HUES64 (cell line): ENCODE measurements at regions not wholly inside any gene's neighbourhood (a gene's known extent, or its start where the extent isn't known, plus 50 kb on each side); places are given as distances from the start of the nearest gene placed in this dataset.

ENCODE experiments used
- H3K27ac ChIP-seq: 2 replicates; pipeline ENCODE4 v1.7.0; 2013; ENCODE audit warnings: low read depth, low read length, inconsistent platforms
- H3K27me3 ChIP-seq: 2 replicates; pipeline ENCODE4 v1.6.1; 2013; ENCODE audit warnings: mild to moderate bottlenecking, low read length; ENCODE audit not compliant: insufficient read depth
- H3K36me3 ChIP-seq: 2 replicates; pipeline ENCODE4 v1.6.1; 2013; ENCODE audit warnings: mild to moderate bottlenecking, low read length; ENCODE audit not compliant: insufficient read depth
- H3K4me1 ChIP-seq: 2 replicates; pipeline ENCODE4 v1.6.1; 2013; ENCODE audit warnings: mild to moderate bottlenecking, low read length, moderate library complexity; ENCODE audit not compliant: insufficient read depth
- H3K4me3 ChIP-seq: 2 replicates; pipeline ENCODE4 v1.5.1; 2013; ENCODE audit warnings: mild to moderate bottlenecking, low read length, moderate library complexity
- H3K9ac ChIP-seq: 2 replicates; pipeline ENCODE4 v1.6.1; 2013; ENCODE audit warnings: mild to moderate bottlenecking, low read depth, low read length
- H3K9me3 ChIP-seq: 2 replicates; pipeline ENCODE4 v1.6.1; 2013; ENCODE audit warnings: low read depth, low read length; ENCODE audit not compliant: insufficient read depth
- WGBS: fragments of 150-250, 120-280 bp; methylation state at CpG from one replicate; pipeline ENCODE4 v1.1.7; 2013; ENCODE audit warnings: missing lambda C conversion rate; 5-methylcytosine and 5-hydroxymethylcytosine counted together

DNA sequence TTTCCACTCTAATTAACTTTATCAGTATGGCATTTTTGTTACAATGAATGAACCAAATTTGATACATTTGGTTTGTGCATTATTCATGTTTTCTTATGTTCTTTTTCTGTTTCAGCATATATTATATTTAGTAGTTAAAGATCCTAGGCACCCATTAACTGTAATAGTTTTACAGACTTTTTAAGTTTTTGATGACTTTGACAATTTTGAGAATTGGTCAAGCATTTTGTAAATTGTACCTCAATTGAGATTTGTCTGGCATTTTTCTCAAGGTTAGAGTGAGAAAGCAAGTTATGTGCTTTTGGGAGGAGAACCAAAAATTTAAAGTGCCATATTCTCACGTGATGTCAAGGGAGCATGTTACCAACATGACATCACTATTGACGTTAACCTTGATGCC lies 1019.2 kb downstream of the CDH11 start:
- no peak overlapping the region for H3K4me3 ChIP-seq
- H3K4me1 ChIP-seq, result no peaks in the 10 kb centered on the region
- H3K27ac ChIP-seq, result no peak overlapping the region
- H3K36me3 ChIP-seq, result no peaks in the 10 kb centered on the region
- no peaks in the 10 kb centered on the region for H3K9me3 ChIP-seq
- no peaks in the 10 kb centered on the region for H3K27me3 ChIP-seq
- H3K9ac ChIP-seq, result no peak overlapping the region
- 86% methylated on average over 2 of the region's 2 CpGs for WGBS

DNA sequence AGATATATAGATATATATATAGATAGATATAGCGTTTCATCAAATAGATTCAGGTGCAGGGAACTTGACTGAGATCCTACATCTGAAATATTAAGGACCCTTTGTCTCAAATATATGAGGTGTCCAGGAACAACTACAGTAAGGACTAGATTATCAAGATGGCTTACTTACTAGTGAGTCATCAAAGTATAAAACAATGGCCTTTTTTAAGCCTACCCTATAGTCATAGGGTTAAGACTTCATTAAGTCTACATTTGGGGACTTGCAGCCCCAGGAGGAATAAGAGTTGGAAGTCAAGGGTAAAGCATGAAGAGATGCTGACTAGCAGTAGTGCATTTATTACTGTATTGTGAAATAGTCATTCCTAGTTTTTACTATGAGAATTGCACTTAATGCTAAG lies 1023.4 kb downstream of the CDH11 start:
- WGBS, result no CpG with 5 or more reads among the region's 1 CpG
- H3K27ac ChIP-seq, result no peak overlapping the region
- no peaks in the 10 kb centered on the region for H3K27me3 ChIP-seq
- no peaks in the 10 kb centered on the region for H3K36me3 ChIP-seq
- no peak overlapping the region for H3K4me3 ChIP-seq
- no peaks in the 10 kb centered on the region for H3K9me3 ChIP-seq
- no peaks in the 10 kb centered on the region for H3K4me1 ChIP-seq
- H3K9ac ChIP-seq, result no peak overlapping the region

DNA sequence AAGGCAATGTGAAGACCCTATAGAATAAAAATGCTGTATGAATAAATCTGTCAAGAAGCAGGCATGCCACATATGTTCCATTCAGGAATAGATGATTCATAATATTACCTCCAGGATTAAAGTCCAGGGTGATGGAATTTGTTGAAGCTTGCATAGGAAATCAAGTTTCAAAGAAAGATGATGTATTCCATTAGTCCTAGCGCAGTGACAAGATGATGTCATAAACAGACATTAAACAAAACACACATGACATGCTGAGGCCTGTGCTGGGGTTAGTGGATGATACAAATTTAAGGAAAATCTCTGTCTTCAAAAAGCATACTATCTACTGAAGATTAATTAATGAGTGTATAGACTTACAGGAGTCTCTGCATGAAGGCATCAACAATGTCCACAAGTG lies 1025.2 kb downstream of the CDH11 start:
- H3K36me3 ChIP-seq, result no peaks in the 10 kb centered on the region
- no peak overlapping the region for H3K27ac ChIP-seq
- H3K9ac ChIP-seq, result no peak overlapping the region
- no peaks in the 10 kb centered on the region for H3K9me3 ChIP-seq
- H3K4me3 ChIP-seq, result no peak overlapping the region
- no CpG with 5 or more reads among the region's 1 CpG for WGBS
- peaks cover 10% of the 10 kb centered on the region; the same call in 1 of the 2 replicates for H3K4me1 ChIP-seq
- H3K27me3 ChIP-seq, result no peaks in the 10 kb centered on the region

DNA sequence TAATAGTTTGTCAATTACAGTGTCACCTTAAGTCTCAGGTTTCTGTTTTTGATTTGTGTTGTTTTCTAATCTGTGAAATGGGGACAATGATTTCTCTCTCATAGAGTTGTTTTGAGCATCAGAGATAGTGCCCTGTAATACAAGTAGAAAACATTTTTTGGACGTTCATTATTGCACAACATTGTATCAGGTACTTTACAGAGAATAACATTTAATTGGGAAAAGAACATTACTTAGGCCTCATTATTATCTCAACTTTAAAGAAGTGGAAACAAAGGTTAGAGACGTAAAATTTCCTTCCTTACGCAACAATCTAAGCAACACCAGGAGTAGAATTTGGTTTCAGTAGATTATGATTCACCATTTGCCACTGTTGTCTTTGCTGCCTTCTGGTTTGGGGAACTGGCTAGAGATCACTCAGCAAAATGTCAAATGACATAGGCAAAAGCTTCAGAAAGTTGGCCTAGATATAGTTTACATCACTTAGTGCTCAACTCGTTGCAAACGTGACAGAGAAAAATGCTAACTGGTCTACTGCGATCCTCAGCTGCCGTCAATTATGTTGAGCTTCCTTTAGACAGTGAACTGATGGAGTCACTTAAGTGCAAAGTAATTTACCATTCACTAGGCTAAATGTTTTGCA lies 1026.8 kb downstream of the CDH11 start:
- Histone ChIP-seq H3K36me3 (no peaks in the 10 kb centered on the region), H3K9me3 (no peaks in the 10 kb centered on the region), H3K4me3 (no peak overlapping the region), H3K9ac (no peak overlapping the region), H3K27me3 (no peaks in the 10 kb centered on the region), H3K4me1 (peaks cover 10% of the 10 kb centered on the region; the same call in 1 of the 2 replicates), H3K27ac (no peak overlapping the region)
- 97% methylated on average over 4 of the region's 7 CpGs for WGBS

DNA sequence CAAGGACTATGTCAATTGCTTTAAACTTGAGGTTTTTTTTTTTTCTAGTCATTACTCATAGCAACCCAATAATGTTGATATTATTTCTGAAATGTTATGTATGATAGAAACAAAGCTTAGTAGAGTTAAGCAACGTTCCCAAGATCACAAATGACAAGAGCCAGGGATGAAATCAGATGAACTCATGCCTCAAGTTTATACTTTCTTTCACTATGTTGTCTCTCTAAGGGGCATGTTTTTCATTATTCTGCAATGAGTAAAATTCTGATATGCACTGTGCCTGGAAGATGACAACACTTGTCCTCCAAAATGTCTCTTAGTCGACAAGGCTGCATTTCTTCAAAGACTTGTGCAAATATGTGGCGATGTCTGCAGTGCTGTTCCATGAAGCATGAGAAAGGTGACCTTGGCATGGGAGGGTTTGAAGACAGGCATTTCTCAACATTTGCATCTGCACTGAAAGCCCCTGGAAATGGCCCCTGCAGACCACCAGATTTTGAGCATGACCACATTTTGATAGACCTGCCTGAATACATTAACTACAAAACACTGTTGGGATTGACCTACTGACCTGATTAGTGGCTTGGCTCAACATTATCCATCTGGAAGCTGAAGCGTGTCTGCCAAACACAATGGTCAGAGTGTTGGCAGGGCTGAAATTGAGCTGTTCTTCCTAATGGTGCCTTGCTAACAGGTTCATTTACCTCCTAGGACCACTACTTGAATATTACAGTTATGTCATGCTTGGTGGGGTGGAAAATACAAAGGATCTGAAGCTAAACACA lies 1027.5 kb downstream of the CDH11 start:
- no peak overlapping the region for H3K9ac ChIP-seq
- 93% methylated on average over 4 of the region's 4 CpGs for WGBS
- no peaks in the 10 kb centered on the region for H3K9me3 ChIP-seq
- H3K4me1 ChIP-seq, result peaks cover 10% of the 10 kb centered on the region; the same call in 1 of the 2 replicates
- H3K36me3 ChIP-seq, result no peaks in the 10 kb centered on the region
- H3K27me3 ChIP-seq, result no peaks in the 10 kb centered on the region
- no peak overlapping the region for H3K4me3 ChIP-seq
- no peak overlapping the region for H3K27ac ChIP-seq

DNA sequence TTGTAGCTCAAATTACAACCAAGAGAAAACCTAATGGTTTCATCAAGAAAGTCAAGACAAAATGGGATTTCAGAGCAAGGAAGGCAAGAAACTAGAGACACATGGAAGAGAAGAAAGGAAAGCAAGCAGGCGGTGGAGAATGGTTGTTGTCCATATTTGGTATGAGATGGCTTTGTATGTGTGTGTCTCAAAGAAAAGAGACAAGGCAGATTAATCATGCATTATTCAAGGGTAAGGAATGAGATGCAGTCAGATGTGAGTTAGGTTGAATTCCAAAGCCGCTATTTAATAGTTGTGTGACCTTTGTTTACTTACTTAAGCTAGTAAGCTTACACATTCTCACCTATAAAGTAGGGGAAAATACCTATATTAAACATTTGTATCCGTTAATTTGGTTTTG lies 1029.6 kb downstream of the CDH11 start:
- H3K9me3 ChIP-seq, result no peaks in the 10 kb centered on the region
- peaks cover 10% of the 10 kb centered on the region; the same call in 1 of the 2 replicates for H3K4me1 ChIP-seq
- H3K4me3 ChIP-seq, result no peak overlapping the region
- H3K27me3 ChIP-seq, result no peaks in the 10 kb centered on the region
- H3K36me3 ChIP-seq, result no peaks in the 10 kb centered on the region
- 91% methylated on average over 1 of the region's 3 CpGs for WGBS
- no peak overlapping the region; the same call in 1 of the 2 replicates for H3K9ac ChIP-seq
- no peak overlapping the region for H3K27ac ChIP-seq

DNA sequence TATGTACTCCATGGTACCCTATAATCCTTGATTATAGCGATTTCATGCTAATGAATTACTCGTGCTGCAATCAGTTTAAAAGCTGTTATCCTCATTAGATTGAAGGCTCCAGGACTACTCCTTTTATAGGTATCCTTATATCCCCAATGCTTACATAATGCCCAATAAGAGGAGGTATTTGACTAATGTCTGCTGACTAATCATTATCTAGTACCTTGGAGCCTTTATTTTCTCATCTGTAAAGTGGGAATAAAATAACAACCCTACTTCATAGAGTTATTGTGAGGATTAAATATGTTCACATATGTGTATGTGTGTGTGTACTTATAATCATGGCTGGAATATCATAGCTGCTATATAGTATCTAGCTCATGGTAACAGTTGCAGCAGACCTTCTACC lies 1031.5 kb downstream of the CDH11 start:
- no peak overlapping the region for H3K4me3 ChIP-seq
- no peak overlapping the region for H3K9ac ChIP-seq
- H3K36me3 ChIP-seq, result no peaks in the 10 kb centered on the region
- no peaks in the 10 kb centered on the region for H3K9me3 ChIP-seq
- no peak overlapping the region for H3K27ac ChIP-seq
- H3K4me1 ChIP-seq, result peaks cover 10% of the 10 kb centered on the region; the same call in 1 of the 2 replicates
- WGBS, result 97% methylated on average over 2 of the region's 2 CpGs
- no peaks in the 10 kb centered on the region for H3K27me3 ChIP-seq

DNA sequence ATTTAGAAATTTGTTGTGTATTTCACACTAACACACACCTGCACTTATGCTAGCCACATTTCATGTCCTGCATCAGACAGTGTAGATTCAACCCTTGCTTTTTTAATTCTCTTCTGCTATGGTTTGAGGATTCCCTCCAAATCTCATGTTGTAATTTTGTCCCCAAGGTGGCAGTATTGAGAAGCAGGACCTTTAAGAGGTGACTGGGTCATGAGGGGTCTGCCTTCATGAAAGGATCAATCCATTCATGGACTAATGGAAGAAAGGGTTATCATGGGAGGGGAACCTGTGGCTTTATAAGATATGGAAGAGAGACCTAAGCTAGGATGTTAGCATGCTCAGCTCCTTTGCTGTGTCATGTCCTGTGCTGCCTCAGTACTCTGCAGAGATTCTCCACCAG lies 1032.2 kb downstream of the CDH11 start:
- Histone ChIP-seq H3K9me3 (no peaks in the 10 kb centered on the region), H3K9ac (no peak overlapping the region), H3K36me3 (no peaks in the 10 kb centered on the region), H3K4me1 (peaks cover 10% of the 10 kb centered on the region; the same call in 1 of the 2 replicates), H3K27ac (no peak overlapping the region), H3K4me3 (no peak overlapping the region), H3K27me3 (no peaks in the 10 kb centered on the region)

DNA sequence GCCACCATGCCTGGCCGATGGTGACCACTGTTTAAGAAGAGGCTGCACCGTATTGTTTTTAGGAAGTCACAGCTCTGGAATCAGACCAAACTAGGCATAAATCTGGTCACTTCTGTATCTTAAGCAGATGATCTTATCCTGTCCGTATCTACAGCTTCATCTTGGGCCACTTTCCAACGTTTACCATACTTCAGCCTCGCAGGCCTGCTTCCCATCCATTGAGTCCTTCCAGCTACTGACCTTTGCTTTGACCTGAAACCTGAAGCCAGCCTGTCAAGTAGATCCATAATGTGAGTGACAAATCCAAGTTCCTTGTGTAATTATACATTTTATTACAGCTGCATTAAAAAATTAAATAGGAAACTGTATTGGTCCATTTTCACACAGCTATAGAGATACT lies 1033.0 kb downstream of the CDH11 start:
- H3K9ac ChIP-seq, result no peak overlapping the region
- H3K27me3 ChIP-seq, result no peaks in the 10 kb centered on the region
- no peak overlapping the region for H3K4me3 ChIP-seq
- H3K36me3 ChIP-seq, result no peaks in the 10 kb centered on the region
- peaks cover 10% of the 10 kb centered on the region; the same call in 1 of the 2 replicates for H3K4me1 ChIP-seq
- H3K27ac ChIP-seq, result no peak overlapping the region
- 96% methylated on average over 5 of the region's 5 CpGs for WGBS
- H3K9me3 ChIP-seq, result no peaks in the 10 kb centered on the region

DNA sequence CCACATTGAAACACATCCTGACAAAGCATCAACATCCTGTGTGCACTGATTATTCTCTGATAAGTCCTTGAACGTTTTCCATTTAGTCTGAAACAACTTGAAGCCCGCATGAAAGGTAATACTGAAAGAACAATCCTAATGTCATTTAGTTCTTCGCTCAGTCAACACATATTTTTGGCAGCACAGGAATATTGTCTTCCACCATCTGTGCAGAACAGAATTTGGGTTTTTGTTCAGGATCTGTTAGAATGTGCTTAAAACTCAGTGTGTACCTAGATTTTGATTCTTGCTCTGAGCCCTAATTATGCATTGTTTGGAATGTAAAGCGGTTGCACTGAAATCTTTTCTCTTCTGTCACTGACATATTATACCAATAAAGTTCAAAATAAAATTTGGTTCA lies 1036.6 kb downstream of the CDH11 start:
- Histone ChIP-seq H3K27ac (no peak overlapping the region), H3K4me3 (no peak overlapping the region), H3K36me3 (no peaks in the 10 kb centered on the region), H3K9ac (no peak overlapping the region), H3K9me3 (no peaks in the 10 kb centered on the region), H3K27me3 (no peaks in the 10 kb centered on the region), H3K4me1 (no peaks in the 10 kb centered on the region)
- WGBS, result 96% methylated on average over 3 of the region's 4 CpGs

DNA sequence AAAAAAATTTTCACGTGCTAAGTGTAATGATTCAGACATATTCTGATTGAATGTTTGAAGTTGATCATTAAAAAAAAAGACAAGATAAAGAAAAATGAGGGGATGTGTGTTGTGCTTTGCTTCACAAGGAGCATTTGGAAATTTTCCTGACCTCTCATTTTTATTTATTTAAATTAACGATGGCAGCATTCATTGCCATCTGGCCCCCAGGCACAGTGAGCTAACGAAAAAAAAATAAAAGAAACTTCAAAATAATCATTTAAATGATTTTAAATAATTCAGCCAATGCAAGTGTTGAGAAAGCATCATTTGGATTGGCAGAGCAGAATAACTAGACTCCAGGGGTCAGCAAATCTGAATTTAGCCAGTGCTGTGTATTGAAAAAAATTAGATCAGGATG lies 1037.2 kb downstream of the CDH11 start:
- H3K9ac ChIP-seq, result no peak overlapping the region
- 96% methylated on average over 1 of the region's 3 CpGs for WGBS
- no peak overlapping the region for H3K4me3 ChIP-seq
- H3K36me3 ChIP-seq, result no peaks in the 10 kb centered on the region
- H3K27ac ChIP-seq, result no peak overlapping the region
- no peaks in the 10 kb centered on the region for H3K9me3 ChIP-seq
- no peaks in the 10 kb centered on the region for H3K4me1 ChIP-seq
- H3K27me3 ChIP-seq, result no peaks in the 10 kb centered on the region
